MCF 10A (cell line): ENCODE measurements at regions not wholly inside any gene's neighbourhood (a gene's known extent, or its start where the extent isn't known, plus 50 kb on each side); places are given as distances from the start of the nearest gene placed in this dataset.

Experiments used
- BruUV-seq: library from RNA; stranded (reverse); fragments of 400-500 nt; replicated peaks from 2 replicates; lab custom pipeline; 2021; lab: Mats Ljungman, UMichigan
- CTCF ChIA-PET: fragments of 300-600 bp; sonication (Branson Sonifier 250); formaldehyde crosslinking; extraction: SDS; loops from one replicate; lab custom pipeline; 2021; ENCODE audit warnings: antibody characterized with exemption, inconsistent platforms; lab: Yijun Ruan, JAX
- POLR2A ChIA-PET: fragments of 300-600, 350-650 bp; sonication (Branson Sonifier 250); formaldehyde crosslinking; extraction: SDS; loops from one replicate; lab custom pipeline; 2020; ENCODE audit warnings: antibody characterized with exemption, inconsistent platforms; lab: Yijun Ruan, JAX
- DNase-seq: peaks from one replicate; pipeline ENCODE4 v3.0.0-alpha.2; 2018; ENCODE audit not compliant: unreplicated experiment
- H3K27ac Mint-ChIP-seq: one replicate; pipeline ENCODE4 v1.8.0; 2022; ENCODE audit warnings: mild to moderate bottlenecking, low read depth, mixed read lengths; ENCODE audit not compliant: unreplicated experiment
- H3K27me3 Mint-ChIP-seq: one replicate; pipeline ENCODE4 v1.8.0; 2022; ENCODE audit warnings: mixed read lengths; ENCODE audit not compliant: insufficient read depth, unreplicated experiment
- H3K36me3 Mint-ChIP-seq: one replicate; pipeline ENCODE4 v1.8.0; 2022; ENCODE audit warnings: mild to moderate bottlenecking, moderate library complexity, mixed read lengths; ENCODE audit not compliant: insufficient read depth, unreplicated experiment
- H3K4me1 Mint-ChIP-seq: one replicate; pipeline ENCODE4 v1.8.0; 2022; ENCODE audit warnings: mixed read lengths; ENCODE audit not compliant: insufficient read depth, unreplicated experiment
- H3K4me3 Mint-ChIP-seq: one replicate; pipeline ENCODE4 v1.8.0; 2022; ENCODE audit warnings: mild to moderate bottlenecking, moderate library complexity, mixed read lengths; ENCODE audit not compliant: unreplicated experiment
- H3K9me3 Mint-ChIP-seq: one replicate; pipeline ENCODE4 v1.8.0; 2022; ENCODE audit warnings: mixed read lengths; ENCODE audit not compliant: unreplicated experiment
- CTCF ChIP-seq: fragments of 200-600 bp; IDR thresholded peaks from one replicate; pipeline ENCODE4 v1.8.0; 2022; ENCODE audit warnings: antibody characterized with exemption, mild to moderate bottlenecking; ENCODE audit not compliant: unreplicated experiment
- intact Hi-C: fragments of 100-400 bp; cut with micrococcal nuclease; formaldehyde crosslinking; loops from 2 replicates; pipeline ENCODE4 v1.14.1; 2022

DNA sequence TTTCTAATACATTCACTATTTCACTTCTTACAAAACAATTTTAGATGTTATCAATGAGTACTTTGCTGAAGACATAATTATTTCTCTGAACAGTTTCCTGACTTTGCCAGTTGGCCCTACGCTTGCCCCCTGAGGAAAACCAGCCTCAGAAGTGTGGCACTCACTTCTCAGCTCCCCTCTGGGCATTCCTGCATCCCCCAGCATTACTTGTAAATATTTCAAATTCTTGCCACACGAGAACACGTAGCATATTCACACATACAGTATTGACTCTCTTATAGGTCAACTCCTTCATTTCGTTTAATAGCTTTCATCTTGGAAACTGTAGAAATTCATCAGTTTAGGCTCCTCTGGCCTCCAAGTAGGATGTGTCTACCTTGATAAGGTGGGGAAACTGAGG, 65.2 kb downstream of the OTX2 start:
- Mint-ChIP-seq H3K9me3 (no peaks in the 10 kb centered on the region), H3K27ac (no peak overlapping the region), H3K4me3 (no peak overlapping the region), H3K36me3 (no peaks in the 10 kb centered on the region), H3K4me1 (no peaks in the 10 kb centered on the region), H3K27me3 (peaks cover 12% of the 10 kb centered on the region)
- BruUV-seq: no TSS peak
- CTCF ChIA-PET: no interaction called here
- intact Hi-C loops: no loop called here
- DNase-seq: no peak
- POLR2A ChIA-PET: no interaction called here
- no peak for TF ChIP-seq CTCF

GRCh38 chr14:56744016-56744415, 66.3 kb downstream of the OTX2 start:
- CTCF ChIA-PET: no interaction called here
- H3K36me3 Mint-ChIP-seq: no peaks in the 10 kb centered on the region
- no TSS peak for BruUV-seq

DNA sequence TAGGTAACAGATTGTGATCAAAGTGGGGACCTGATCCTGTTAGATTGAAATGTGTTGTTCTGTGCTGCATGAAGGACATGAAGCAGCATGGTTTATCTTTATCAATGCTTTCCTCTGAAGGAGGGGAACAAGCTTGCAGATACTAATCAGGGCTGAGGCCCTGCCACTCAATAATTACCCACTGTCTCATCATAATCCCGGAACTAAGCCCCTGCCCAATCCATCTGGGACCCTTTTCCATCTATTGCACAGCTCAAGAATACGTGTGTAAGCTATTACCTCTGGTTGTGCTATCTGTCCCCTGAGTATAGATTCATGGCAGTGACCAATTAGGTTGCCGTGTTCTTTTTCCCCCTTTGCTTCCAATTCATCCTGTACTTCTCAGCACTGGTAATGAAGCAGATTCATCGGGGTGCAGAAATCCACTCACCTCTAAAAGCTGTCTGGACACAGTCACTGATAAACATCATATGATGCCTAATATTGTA, 67.8 kb downstream of the OTX2 start:
- ChIA-PET POLR2A (interaction anchor here (0.6 kb wide), 1 partner anchor 162 kb away, joined by 3 read pairs; no protein-coding TSS in a partner anchor), CTCF (interaction anchor here (0.6 kb wide), 1 partner anchor 164 kb away, joined by 3 read pairs; no protein-coding TSS in a partner anchor)
- Mint-ChIP-seq H3K27ac (no peak overlapping the region), H3K36me3 (no peaks in the 10 kb centered on the region), H3K4me1 (no peaks in the 10 kb centered on the region), H3K27me3 (no peaks in the 10 kb centered on the region), H3K4me3 (no peak overlapping the region), H3K9me3 (no peaks in the 10 kb centered on the region)
- BruUV-seq: no TSS peak
- DNase-seq: no peak
- TF ChIP-seq CTCF: no peak
- intact Hi-C loops: no loop called here

More at GRCh38 chr14:56744016-56744415, 66.3 kb downstream of the OTX2 start:
- POLR2A ChIA-PET: no interaction called here
- Mint-ChIP-seq H3K27me3 (peaks cover 3% of the 10 kb centered on the region), H3K27ac (no peak overlapping the region), H3K4me1 (no peaks in the 10 kb centered on the region), H3K4me3 (no peak overlapping the region), H3K9me3 (no peaks in the 10 kb centered on the region)
- DNase-seq: no peak
- intact Hi-C loops: no loop called here
- no peak for TF ChIP-seq CTCF

- TF ChIP-seq CTCF: no peak
- BruUV-seq: no TSS peak
- H3K9me3 Mint-ChIP-seq: no peaks in the 10 kb centered on the region
- no peak overlapping the region for H3K27ac Mint-ChIP-seq
- H3K36me3 Mint-ChIP-seq: no peaks in the 10 kb centered on the region
- POLR2A ChIA-PET: no interaction called here
- H3K4me3 Mint-ChIP-seq: no peak overlapping the region
- no peaks in the 10 kb centered on the region for H3K4me1 Mint-ChIP-seq
- intact Hi-C loops: no loop called here
- no peak for DNase-seq
- CTCF ChIA-PET: interaction anchor here (0.6 kb wide), 1 partner anchor 1062 kb away, joined by 4 read pairs; no protein-coding TSS in a partner anchor
- H3K27me3 Mint-ChIP-seq: no peaks in the 10 kb centered on the region
These were observed 69.0 kb downstream of the OTX2 start for GRCh38 chr14:56741325-56741724.
